Mammary epithelial cell (primary cell): ENCODE measurements at regions not wholly inside any gene's neighbourhood (a gene's known extent, or its start where the extent isn't known, plus 50 kb on each side); places are given as distances from the start of the nearest gene placed in this dataset.

Experiments
- CTCF ChIP-seq, 2 donors: IDR thresholded peaks in 1 of 2; conservative IDR thresholded peaks in 1 of 2; 2 replicates each; pipeline ENCODE4 v1.5.1; 2011 to 2012; ENCODE audit warnings: inconsistent platforms in 2 of 2, low read length in 2 of 2, mild to moderate bottlenecking in 2 of 2, control low read depth in 1 of 2, low read depth in 1 of 2; ENCODE audit not compliant: insufficient read depth in 1 of 2; ENCODE audit errors: extremely low read depth in 1 of 2
- EZH2 ChIP-seq: IDR thresholded peaks from 2 replicates; pipeline ENCODE4 v1.6.1; 2012; ENCODE audit warnings: low read length, inconsistent platforms, borderline replicate concordance

DNA sequence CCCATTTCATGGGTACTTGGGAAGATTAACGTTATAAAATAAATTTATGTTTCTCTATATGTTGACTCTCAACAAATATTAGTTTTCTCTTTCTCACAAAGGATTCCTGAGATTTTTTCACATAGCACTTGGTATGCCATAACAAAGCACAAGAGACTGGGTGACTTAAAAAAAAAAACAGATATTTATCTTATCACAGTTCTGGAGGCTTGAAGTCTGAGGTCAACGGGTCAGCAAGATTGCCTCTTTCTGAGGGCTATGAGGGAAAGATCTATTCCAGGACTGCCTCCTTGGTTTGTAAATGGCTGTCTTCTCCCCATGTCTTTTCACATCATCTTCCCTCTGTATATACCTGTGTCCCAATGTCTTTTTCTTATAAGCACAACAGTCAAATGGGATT is 153.5 kb upstream of the DIO2 start:
- TF ChIP-seq CTCF (conservative IDR thresholded peaks at IDR 0.05 in 1 of 2, IDR thresholded peaks at IDR 0.05 in 1 of 2; ENCODE audit: extremely low read depth in 1 of 2, insufficient read depth in 1 of 2, low read depth in 1 of 2, low read length in 2 of 2), result no peak
- TF ChIP-seq EZH2, result no peak
